GM12873 (cell line): ENCODE measurements at regions not wholly inside any gene's neighbourhood (a gene's known extent, or its start where the extent isn't known, plus 50 kb on each side); places are given as distances from the start of the nearest gene placed in this dataset.

Experiments used
- TF ChIP-seq, protein P1 (sequence below): IDR thresholded peaks from 2 replicates; pipeline ENCODE4 v1.5.1; 2012; ENCODE audit warnings: low read depth, mild to moderate bottlenecking, moderate library complexity, low read length, control low read depth; ENCODE audit not compliant: insufficient read depth; ENCODE audit errors: missing control alignments

DNA sequence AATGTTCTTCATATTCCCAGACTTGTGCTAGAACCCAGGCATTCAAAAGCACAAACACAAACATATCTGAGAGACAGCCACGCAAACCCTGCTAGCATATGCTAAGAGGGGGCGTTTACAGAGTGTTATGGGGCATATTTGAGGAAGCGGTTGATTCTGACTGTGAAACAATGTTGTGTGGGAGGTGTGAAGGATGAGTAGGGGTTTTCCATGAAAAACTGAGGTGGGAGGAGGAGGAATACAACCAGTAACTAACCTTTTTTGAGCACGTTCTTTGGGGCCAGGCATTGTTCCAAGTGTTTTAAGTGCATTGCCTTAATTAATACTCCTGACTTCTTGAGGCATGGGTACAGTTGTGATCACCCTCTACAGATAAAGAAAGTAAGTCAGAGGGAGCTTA, 499.5 kb downstream of the AACS start:
- TF ChIP-seq, protein P1, sequence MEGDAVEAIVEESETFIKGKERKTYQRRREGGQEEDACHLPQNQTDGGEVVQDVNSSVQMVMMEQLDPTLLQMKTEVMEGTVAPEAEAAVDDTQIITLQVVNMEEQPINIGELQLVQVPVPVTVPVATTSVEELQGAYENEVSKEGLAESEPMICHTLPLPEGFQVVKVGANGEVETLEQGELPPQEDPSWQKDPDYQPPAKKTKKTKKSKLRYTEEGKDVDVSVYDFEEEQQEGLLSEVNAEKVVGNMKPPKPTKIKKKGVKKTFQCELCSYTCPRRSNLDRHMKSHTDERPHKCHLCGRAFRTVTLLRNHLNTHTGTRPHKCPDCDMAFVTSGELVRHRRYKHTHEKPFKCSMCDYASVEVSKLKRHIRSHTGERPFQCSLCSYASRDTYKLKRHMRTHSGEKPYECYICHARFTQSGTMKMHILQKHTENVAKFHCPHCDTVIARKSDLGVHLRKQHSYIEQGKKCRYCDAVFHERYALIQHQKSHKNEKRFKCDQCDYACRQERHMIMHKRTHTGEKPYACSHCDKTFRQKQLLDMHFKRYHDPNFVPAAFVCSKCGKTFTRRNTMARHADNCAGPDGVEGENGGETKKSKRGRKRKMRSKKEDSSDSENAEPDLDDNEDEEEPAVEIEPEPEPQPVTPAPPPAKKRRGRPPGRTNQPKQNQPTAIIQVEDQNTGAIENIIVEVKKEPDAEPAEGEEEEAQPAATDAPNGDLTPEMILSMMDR, result no peak

DNA sequence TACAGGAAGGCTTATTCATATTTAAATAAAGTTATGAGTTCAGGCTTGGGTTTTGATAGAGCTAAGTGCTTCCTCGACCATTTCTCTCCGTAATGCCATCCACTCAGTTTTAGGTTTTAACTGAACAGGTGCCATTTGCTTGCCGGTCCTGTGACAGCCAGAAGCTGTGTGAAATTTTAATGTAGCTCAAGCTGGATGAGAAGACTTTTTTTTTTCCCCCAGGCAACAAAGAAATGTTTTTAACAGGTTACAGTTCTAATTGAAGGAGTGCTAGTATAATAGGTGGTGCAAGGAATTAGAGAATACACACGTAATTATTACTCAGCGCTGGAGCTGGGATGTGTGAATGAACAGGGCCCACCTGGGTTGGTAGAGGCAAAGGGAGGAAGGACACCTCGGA, 502.3 kb downstream of the AACS start:
- TF ChIP-seq, protein P1, result no peak

DNA sequence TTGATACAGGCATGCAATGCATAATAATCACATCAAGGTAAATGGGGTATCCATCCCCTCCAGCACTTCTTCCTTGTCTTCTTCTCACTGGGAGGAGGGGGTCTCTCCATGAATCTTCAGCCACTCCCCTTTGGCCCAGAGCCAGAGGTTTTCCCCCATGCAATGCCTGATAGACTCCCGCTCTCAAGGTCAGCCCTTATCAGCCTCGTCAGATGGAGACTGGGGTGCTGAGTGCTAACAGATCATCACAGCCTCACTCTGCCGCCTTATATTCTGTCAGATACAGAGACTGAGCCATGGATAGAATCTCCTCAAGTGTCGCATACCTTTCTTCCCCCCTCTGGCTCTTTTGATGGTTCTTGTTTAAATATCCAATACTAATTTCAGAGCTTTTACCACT, 503.1 kb downstream of the AACS start:
- TF ChIP-seq, protein P1, result no peak

DNA sequence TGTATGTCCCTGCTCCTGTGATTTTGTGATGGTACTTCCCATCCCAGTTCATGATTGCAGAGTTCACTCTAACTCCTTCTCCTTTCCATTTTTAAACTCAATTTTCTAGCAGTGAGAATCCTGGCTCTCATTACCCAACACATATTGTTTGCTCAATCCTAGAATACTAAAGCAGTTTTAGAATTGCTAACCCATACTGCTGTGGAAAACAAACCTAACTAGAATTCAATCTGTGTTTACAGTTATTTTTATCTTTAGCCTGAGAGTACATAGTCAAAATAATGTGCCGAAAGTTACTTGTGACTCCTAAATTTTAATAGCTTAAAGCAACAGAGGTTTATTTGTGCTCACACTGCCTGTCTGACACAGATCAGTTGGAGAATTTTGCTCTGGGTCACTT, 508.0 kb downstream of the AACS start:
- TF ChIP-seq, protein P1, result no peak

DNA sequence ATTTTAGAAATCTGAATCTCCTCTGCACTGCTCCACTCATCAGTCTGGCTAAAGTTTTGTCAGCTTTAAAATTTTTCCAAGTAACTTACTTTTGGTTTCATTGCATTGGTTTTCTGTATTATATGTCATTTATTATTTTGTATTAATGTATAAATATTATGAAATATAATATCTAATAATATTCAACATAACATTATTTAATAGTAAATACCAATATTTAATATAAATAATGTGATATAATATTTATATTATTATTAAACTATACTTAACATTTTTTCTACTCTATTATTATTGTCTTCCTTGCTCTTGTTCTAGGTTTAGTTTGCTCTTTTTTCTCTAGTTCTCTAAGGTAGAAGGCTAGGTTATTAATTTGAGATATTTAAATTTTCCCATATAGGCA, 512.1 kb downstream of the AACS start:
- TF ChIP-seq, protein P1, result no peak

DNA sequence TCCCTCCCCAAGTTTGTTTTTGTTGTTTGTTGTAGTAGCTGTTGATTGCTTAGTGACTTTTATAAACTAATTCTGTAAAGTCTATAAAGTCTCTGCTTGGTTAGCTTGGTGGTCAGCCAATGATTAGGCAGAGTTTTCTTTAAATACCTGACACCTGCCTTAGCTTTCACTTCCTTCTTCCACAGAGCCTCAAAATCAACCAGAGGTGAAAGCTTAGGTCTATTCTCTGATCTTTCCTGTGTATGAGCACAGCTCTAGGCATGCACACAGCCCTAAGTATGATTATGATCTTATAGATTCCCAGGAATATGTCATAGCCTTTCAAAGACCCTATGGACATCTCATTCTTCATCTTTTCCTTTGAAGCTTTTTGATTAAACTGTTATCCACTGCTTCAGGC, 514.7 kb downstream of the AACS start:
- TF ChIP-seq, protein P1, result no peak

DNA sequence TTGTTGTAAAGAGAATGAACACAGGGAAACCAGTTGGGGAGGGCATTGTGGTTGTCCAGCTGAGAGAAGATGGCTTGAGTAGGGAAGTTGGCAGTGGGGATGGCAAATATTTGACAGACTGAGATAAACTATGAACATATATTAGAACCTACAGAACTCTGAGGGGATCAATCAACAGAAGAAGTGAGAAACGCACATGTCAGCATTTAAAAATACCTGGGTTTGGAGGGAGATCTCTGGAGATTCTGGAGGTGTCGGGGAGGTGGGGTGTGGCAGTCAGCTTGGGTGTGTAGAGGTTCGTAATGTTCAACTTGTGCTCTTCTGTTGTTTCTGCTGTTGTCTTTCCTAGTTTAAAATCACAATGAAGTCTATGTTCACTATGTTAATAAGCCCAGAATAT, 517.8 kb downstream of the AACS start:
- TF ChIP-seq, protein P1, result no peak

DNA sequence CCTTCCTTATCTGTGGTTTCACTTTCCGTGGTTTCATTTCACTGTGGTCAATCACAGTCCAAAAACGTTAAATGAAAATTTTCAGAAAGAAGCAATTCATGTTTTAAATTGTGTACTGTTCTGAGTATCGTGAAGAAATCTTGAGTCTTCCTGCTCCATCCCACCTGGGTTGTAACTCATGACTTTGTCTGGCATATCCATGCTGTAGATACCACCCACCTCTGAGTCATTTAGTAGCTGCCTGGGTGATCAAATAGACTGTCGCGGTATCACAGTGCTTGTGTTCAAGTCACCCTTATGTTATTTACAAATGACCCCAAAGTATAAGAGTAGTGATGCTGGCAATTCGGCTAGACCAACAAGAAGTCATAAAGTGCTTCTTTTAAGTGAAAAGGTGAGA, 521.2 kb downstream of the AACS start:
- TF ChIP-seq, protein P1, result no peak
